GM13977 (cell line): ENCODE measurements at regions not wholly inside any gene's neighbourhood (a gene's known extent, or its start where the extent isn't known, plus 50 kb on each side); places are given as distances from the start of the nearest gene placed in this dataset.
A peak's percentile ranks its signal among the peaks of the same experiment; 100 is the strongest.

Source experiments
- DNase-seq: peaks from one replicate; pipeline ENCODE4 v3.0.0; 2012; ENCODE audit warnings: low spot score
- CTCF ChIP-seq: IDR thresholded peaks from 2 replicates; pipeline ENCODE4 v1.5.1; 2012; ENCODE audit warnings: mild to moderate bottlenecking, control low read depth; ENCODE audit not compliant: insufficient read depth; ENCODE audit errors: extremely low read depth, missing control alignments
- in situ Hi-C: fragments of 300-500 bp; cut with MboI; formaldehyde crosslinking; loops from one replicate; pipeline ENCODE4 v1.12.0; 2022; ENCODE audit warnings: low sequenced_read_pairs, low pct_unique_long_range_greater_than_20kb, mixed read lengths, inconsistent platforms; ENCODE audit not compliant: unreplicated experiment

- DNase-seq = no peak
- in situ Hi-C loops = no loop called here
- peak; percentile 35 for TF ChIP-seq CTCF
These were observed 349.7 kb downstream of the TUSC7 start for GRCh38 chr3:117059067-117059955.

- TF ChIP-seq CTCF = no peak
- no peak for DNase-seq
- in situ Hi-C loops = no loop called here
These were observed 350.3 kb downstream of the TUSC7 start for GRCh38 chr3:117059956-117060270.

DNA sequence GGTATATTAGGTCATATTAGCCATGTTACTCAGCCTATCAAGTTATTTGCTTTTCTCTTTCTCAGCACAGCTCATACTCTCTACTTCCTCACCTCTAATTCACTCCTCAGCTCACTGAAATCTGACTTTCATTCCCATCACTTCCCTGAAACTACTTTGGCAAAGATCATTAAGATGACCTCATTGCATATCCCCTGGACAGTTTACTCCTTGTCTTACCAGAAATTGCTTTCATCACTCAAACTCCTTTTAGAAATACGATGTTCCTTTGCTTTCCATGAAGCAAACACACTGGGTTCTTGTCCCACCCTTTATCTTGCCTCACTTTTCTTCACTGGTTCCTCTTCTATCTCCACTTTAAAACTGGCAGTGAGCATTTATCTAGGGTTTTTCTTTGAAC is 354.4 kb downstream of the TUSC7 start:
- in situ Hi-C loops = no loop called here
- no peak for TF ChIP-seq CTCF
- no peak for DNase-seq

DNA sequence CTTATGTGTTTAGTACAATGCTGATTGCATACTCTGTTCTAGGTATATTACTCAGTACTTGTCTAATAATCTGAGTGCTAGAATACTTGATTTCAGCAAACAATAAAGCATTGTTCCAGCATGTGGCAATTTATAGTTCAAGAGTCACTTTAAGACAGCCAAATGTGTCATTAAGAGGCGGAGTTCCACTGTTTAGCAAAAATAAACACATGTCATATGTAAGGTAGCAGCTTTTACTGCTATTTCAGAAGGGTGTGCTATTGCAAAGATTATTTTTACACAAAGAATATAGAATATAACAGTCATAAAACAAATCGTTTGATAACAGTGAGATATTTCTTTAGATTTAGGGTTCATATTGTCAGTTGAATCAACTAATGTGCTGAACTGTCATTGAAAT is 358.7 kb downstream of the TUSC7 start:
- no peak for TF ChIP-seq CTCF
- no peak for DNase-seq
- in situ Hi-C loops = no loop called here

DNA sequence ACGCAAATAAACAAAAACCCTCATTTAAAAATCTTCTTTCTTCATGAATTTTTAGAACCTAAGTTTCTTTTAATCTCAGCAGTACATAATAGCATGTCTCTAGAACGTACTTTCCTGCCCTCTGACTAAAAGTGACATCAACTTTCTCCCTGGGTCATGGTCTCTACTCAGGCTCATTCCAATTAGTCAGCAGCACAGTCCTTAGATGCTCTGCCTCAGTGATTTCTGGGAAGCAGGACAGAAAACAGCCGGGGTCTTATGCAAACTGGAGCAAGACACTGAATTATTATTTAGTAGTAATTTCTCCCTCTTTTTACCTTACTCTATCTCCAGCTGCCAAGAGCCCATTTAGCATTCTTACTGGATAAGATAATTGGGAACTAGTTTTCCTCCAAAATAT is 365.2 kb downstream of the TUSC7 start:
- DNase-seq = no peak
- no peak for TF ChIP-seq CTCF
- in situ Hi-C loops = no loop called here

DNA sequence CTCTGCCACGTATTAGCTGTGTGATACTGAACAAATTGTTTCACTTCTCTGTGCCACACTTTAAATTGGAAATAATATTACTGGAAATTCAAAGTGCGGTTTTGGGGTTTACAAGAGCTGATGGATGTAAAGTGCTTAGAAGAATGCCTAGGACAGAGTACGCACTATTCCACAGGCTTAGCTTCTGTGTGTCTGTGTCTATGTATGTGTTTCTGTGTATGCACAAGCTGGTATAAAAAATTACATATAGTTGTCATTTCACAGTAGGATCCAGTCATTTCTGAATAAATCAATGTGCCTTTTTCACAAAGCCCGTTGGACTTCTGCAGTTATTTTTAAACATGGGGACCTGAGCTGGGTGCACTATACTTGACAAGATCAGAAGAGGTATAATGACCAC is 370.4 kb downstream of the TUSC7 start:
- in situ Hi-C loops = no loop called here

More for the DNA sequence above, 370.4 kb downstream of the TUSC7 start:
- no peak for DNase-seq
- no peak for TF ChIP-seq CTCF
